NCI-H524 treated with DMSO at 0.1 percent for 48 hours (cell line): ENCODE measurements at regions not wholly inside any gene's neighbourhood (a gene's known extent, or its start where the extent isn't known, plus 50 kb on each side); places are given as distances from the start of the nearest gene placed in this dataset.
"Not testable (repeated sequence)": the region's sequence is repeated elsewhere in the genome, so short reads cannot be mapped to it uniquely, and the experiment has no call there.

ENCODE experiments used
- DNase-seq: peaks from one replicate; lab custom pipeline; 2025; lab: John Stamatoyannopoulos, UW

- DNase-seq = no peak
These were observed 89.2 kb upstream of the STMND1 start for GRCh38 chr6:17012421-17013225.

- no peak for DNase-seq
These were observed 89.9 kb upstream of the STMND1 start for GRCh38 chr6:17011985-17012384.

GRCh38 chr6:17007749-17008148 lies 94.1 kb upstream of the STMND1 start:
- DNase-seq = no peak

- no peak for DNase-seq
These were observed 95.3 kb upstream of the STMND1 start for GRCh38 chr6:17006543-17006942.

GRCh38 chr6:17004269-17004668 lies 97.6 kb upstream of the STMND1 start:
- DNase-seq = no peak

- DNase-seq = no peak
These were observed 99.7 kb upstream of the STMND1 start for GRCh38 chr6:17002123-17002522.

- no peak for DNase-seq
These were observed 100.7 kb upstream of the STMND1 start for GRCh38 chr6:17001188-17001587.

GRCh38 chr6:16999491-17000436 lies 102.1 kb upstream of the STMND1 start:
- DNase-seq = no peak

GRCh38 chr6:16998461-16998860 lies 103.4 kb upstream of the STMND1 start:
- no peak for DNase-seq

GRCh38 chr6:16995511-16996250 lies 106.2 kb upstream of the STMND1 start:
- no peak for DNase-seq

GRCh38 chr6:16993396-16993795 lies 108.5 kb upstream of the STMND1 start:
- DNase-seq = no peak

- DNase-seq = no peak
These were observed 109.7 kb upstream of the STMND1 start for GRCh38 chr6:16991981-16992629.

GRCh38 chr6:16989976-16990375 lies 111.9 kb upstream of the STMND1 start:
- DNase-seq = not testable (repeated sequence)

- no peak for DNase-seq
These were observed 112.5 kb upstream of the STMND1 start for GRCh38 chr6:16989382-16989781.

GRCh38 chr6:16987996-16988395 lies 113.9 kb upstream of the STMND1 start:
- DNase-seq = no peak

- DNase-seq = no peak
These were observed 116.2 kb upstream of the STMND1 start for GRCh38 chr6:16985513-16986284.

GRCh38 chr6:16982807-16983206 lies 119.0 kb upstream of the STMND1 start:
- no peak for DNase-seq

GRCh38 chr6:16979677-16980370 lies 122.0 kb upstream of the STMND1 start:
- DNase-seq = no peak

GRCh38 chr6:16978686-16979085 lies 123.2 kb upstream of the STMND1 start:
- no peak for DNase-seq
